ENCODE measurements at regions not wholly inside any gene's neighbourhood (a gene's known extent, or its start where the extent isn't known, plus 50 kb on each side); places are given as distances from the start of the nearest gene placed in this dataset.

- no peak overlapping the region for H3K23ac ChIP-seq (ENCODE audit: low read length)
- no peak overlapping the region for H2BK120ac ChIP-seq (ENCODE audit: low read depth, low read length)
- H3K79me1 ChIP-seq (ENCODE audit: low read length) = no peaks in the 10 kb centered on the region
- H4K8ac ChIP-seq (ENCODE audit: low read depth, low read length) = no peak overlapping the region
- H3K27me3 ChIP-seq (ENCODE audit: insufficient read depth, low read length, poor library complexity) = no peaks in the 10 kb centered on the region
- H2AK5ac ChIP-seq (ENCODE audit: low read length) = no peak overlapping the region
- no peak overlapping the region for H3K27ac ChIP-seq (ENCODE audit: low read depth, low read length)
- H3K79me2 ChIP-seq (ENCODE audit: control insufficient read depth, insufficient read depth, low read length) = no peaks in the 10 kb centered on the region
- no peak overlapping the region for H3K9ac ChIP-seq (ENCODE audit: low read length)
- peak overlapping the region; percentile 44 for H3K56ac ChIP-seq (ENCODE audit: low read length)
- peak overlapping the region; percentile 59 for H2BK15ac ChIP-seq (replicated peaks; ENCODE audit: low read depth)
- H2BK5ac ChIP-seq (ENCODE audit: low read length) = no peak overlapping the region
- H4K5ac ChIP-seq (ENCODE audit: low read length) = no peak overlapping the region
- no CpG with 5 or more reads among the region's 5 CpGs for WGBS (ENCODE audit: extremely low coverage, insufficient coverage, low lambda C conversion rate)
- DNase-seq = peak; percentile 32
- peaks cover 15% of the 10 kb centered on the region for H3K4me1 ChIP-seq (ENCODE audit: control insufficient read depth, low read depth, low read length)
- H3K36me3 ChIP-seq (ENCODE audit: control insufficient read depth, insufficient read depth, low read length) = no peaks in the 10 kb centered on the region
- H3K18ac ChIP-seq (ENCODE audit: low read length) = no peak overlapping the region
- no peak overlapping the region for H3K4me2 ChIP-seq (ENCODE audit: low read length)
- H3K4me3 ChIP-seq (ENCODE audit: low read length) = no peak overlapping the region
- no peak overlapping the region for H3K4ac ChIP-seq (ENCODE audit: low read depth, low read length)
These were observed 214.3 kb upstream of the APCDD1 start for GRCh38 chr18:10239991-10240634.

GRCh38 chr18:10240973-10241372, 213.5 kb upstream of the APCDD1 start:
- H3K36me3 ChIP-seq (ENCODE audit: control insufficient read depth, insufficient read depth, low read length) = no peaks in the 10 kb centered on the region
- WGBS (ENCODE audit: extremely low coverage, insufficient coverage, low lambda C conversion rate) = no CpG with 5 or more reads among the region's 2 CpGs

GRCh38 chr18:10241579-10241978, 212.9 kb upstream of the APCDD1 start:
- Histone ChIP-seq H3K36me3 (ENCODE audit: control insufficient read depth, insufficient read depth, low read length) (no peaks in the 10 kb centered on the region), H3K79me2 (ENCODE audit: control insufficient read depth, insufficient read depth, low read length) (no peaks in the 10 kb centered on the region), H2BK15ac (replicated peaks; ENCODE audit: low read depth) (no peak overlapping the region), H3K4me1 (ENCODE audit: control insufficient read depth, low read depth, low read length) (peaks cover 15% of the 10 kb centered on the region), H3K23ac (ENCODE audit: low read length) (no peak overlapping the region), H3K4me3 (ENCODE audit: low read length) (no peak overlapping the region), H3K18ac (ENCODE audit: low read length) (no peak overlapping the region), H2BK5ac (ENCODE audit: low read length) (no peak overlapping the region), H2AK5ac (ENCODE audit: low read length) (no peak overlapping the region), H3K27ac (ENCODE audit: low read depth, low read length) (no peak overlapping the region), H4K5ac (ENCODE audit: low read length) (no peak overlapping the region), H3K4ac (ENCODE audit: low read depth, low read length) (no peak overlapping the region), H3K4me2 (ENCODE audit: low read length) (no peak overlapping the region), H3K27me3 (ENCODE audit: insufficient read depth, low read length, poor library complexity) (no peaks in the 10 kb centered on the region), H3K9ac (ENCODE audit: low read length) (no peak overlapping the region), H2BK120ac (ENCODE audit: low read depth, low read length) (no peak overlapping the region), H3K56ac (ENCODE audit: low read length) (no peak overlapping the region), H4K8ac (ENCODE audit: low read depth, low read length) (no peak overlapping the region), H3K79me1 (ENCODE audit: low read length) (no peaks in the 10 kb centered on the region)
- DNase-seq = no peak
- WGBS (ENCODE audit: extremely low coverage, insufficient coverage, low lambda C conversion rate) = no CpG with 5 or more reads among the region's 1 CpG

More at GRCh38 chr18:10240973-10241372, 213.5 kb upstream of the APCDD1 start:
- Histone ChIP-seq H3K18ac (ENCODE audit: low read length) (no peak overlapping the region), H3K4ac (ENCODE audit: low read depth, low read length) (no peak overlapping the region), H3K4me3 (ENCODE audit: low read length) (no peak overlapping the region), H3K79me2 (ENCODE audit: control insufficient read depth, insufficient read depth, low read length) (no peaks in the 10 kb centered on the region), H4K5ac (ENCODE audit: low read length) (no peak overlapping the region), H3K9ac (ENCODE audit: low read length) (no peak overlapping the region), H2BK5ac (ENCODE audit: low read length) (no peak overlapping the region), H3K79me1 (ENCODE audit: low read length) (no peaks in the 10 kb centered on the region), H3K23ac (ENCODE audit: low read length) (no peak overlapping the region), H3K27ac (ENCODE audit: low read depth, low read length) (no peak overlapping the region), H3K4me2 (ENCODE audit: low read length) (no peak overlapping the region), H2AK5ac (ENCODE audit: low read length) (no peak overlapping the region), H4K8ac (ENCODE audit: low read depth, low read length) (no peak overlapping the region), H3K27me3 (ENCODE audit: insufficient read depth, low read length, poor library complexity) (no peaks in the 10 kb centered on the region), H3K4me1 (ENCODE audit: control insufficient read depth, low read depth, low read length) (peaks cover 15% of the 10 kb centered on the region), H2BK15ac (replicated peaks; ENCODE audit: low read depth) (no peak overlapping the region), H3K56ac (ENCODE audit: low read length) (no peak overlapping the region), H2BK120ac (ENCODE audit: low read depth, low read length) (no peak overlapping the region)
- DNase-seq = no peak

GRCh38 chr18:10242936-10243680, 211.3 kb upstream of the APCDD1 start:
- DNase-seq = peak; percentile 78
- Histone ChIP-seq H4K8ac (ENCODE audit: low read depth, low read length) (no peak overlapping the region), H3K56ac (ENCODE audit: low read length) (peak overlapping the region; percentile 12), H4K5ac (ENCODE audit: low read length) (no peak overlapping the region), H3K4me3 (ENCODE audit: low read length) (no peak overlapping the region), H3K4ac (ENCODE audit: low read depth, low read length) (peak overlapping the region; percentile 46), H2BK5ac (ENCODE audit: low read length) (no peak overlapping the region), H3K9ac (ENCODE audit: low read length) (no peak overlapping the region), H3K4me1 (ENCODE audit: control insufficient read depth, low read depth, low read length) (peaks cover 17% of the 10 kb centered on the region), H3K79me2 (ENCODE audit: control insufficient read depth, insufficient read depth, low read length) (no peaks in the 10 kb centered on the region), H2AK5ac (ENCODE audit: low read length) (no peak overlapping the region), H3K4me2 (ENCODE audit: low read length) (no peak overlapping the region), H3K27me3 (ENCODE audit: insufficient read depth, low read length, poor library complexity) (no peaks in the 10 kb centered on the region), H3K79me1 (ENCODE audit: low read length) (no peaks in the 10 kb centered on the region), H3K36me3 (ENCODE audit: control insufficient read depth, insufficient read depth, low read length) (no peaks in the 10 kb centered on the region), H3K27ac (ENCODE audit: low read depth, low read length) (no peak overlapping the region), H2BK120ac (ENCODE audit: low read depth, low read length) (no peak overlapping the region), H3K18ac (ENCODE audit: low read length) (no peak overlapping the region), H3K23ac (ENCODE audit: low read length) (no peak overlapping the region), H2BK15ac (replicated peaks; ENCODE audit: low read depth) (no peak overlapping the region)
- WGBS (ENCODE audit: extremely low coverage, insufficient coverage, low lambda C conversion rate) = no CpG with 5 or more reads among the region's 7 CpGs

- Histone ChIP-seq H2AK5ac (ENCODE audit: low read length) (no peak overlapping the region), H3K79me1 (ENCODE audit: low read length) (no peaks in the 10 kb centered on the region), H3K36me3 (ENCODE audit: control insufficient read depth, insufficient read depth, low read length) (no peaks in the 10 kb centered on the region), H3K4me3 (ENCODE audit: low read length) (no peak overlapping the region), H3K56ac (ENCODE audit: low read length) (no peak overlapping the region), H3K4me1 (ENCODE audit: control insufficient read depth, low read depth, low read length) (peaks cover 17% of the 10 kb centered on the region), H2BK5ac (ENCODE audit: low read length) (no peak overlapping the region), H2BK120ac (ENCODE audit: low read depth, low read length) (no peak overlapping the region), H3K79me2 (ENCODE audit: control insufficient read depth, insufficient read depth, low read length) (no peaks in the 10 kb centered on the region), H3K27ac (ENCODE audit: low read depth, low read length) (no peak overlapping the region), H3K9ac (ENCODE audit: low read length) (no peak overlapping the region), H2BK15ac (replicated peaks; ENCODE audit: low read depth) (no peak overlapping the region), H3K23ac (ENCODE audit: low read length) (no peak overlapping the region), H3K27me3 (ENCODE audit: insufficient read depth, low read length, poor library complexity) (no peaks in the 10 kb centered on the region), H4K8ac (ENCODE audit: low read depth, low read length) (no peak overlapping the region), H3K18ac (ENCODE audit: low read length) (no peak overlapping the region), H4K5ac (ENCODE audit: low read length) (no peak overlapping the region), H3K4me2 (ENCODE audit: low read length) (no peak overlapping the region), H3K4ac (ENCODE audit: low read depth, low read length) (no peak overlapping the region)
- WGBS (ENCODE audit: extremely low coverage, insufficient coverage, low lambda C conversion rate) = no CpG with 5 or more reads among the region's 8 CpGs
- no peak for DNase-seq
These were observed 210.1 kb upstream of the APCDD1 start for GRCh38 chr18:10244341-10244740.

All from mesendoderm (in vitro differentiated cells).